B cell (primary cell): ENCODE measurements at regions not wholly inside any gene's neighbourhood (a gene's known extent, or its start where the extent isn't known, plus 50 kb on each side); places are given as distances from the start of the nearest gene placed in this dataset.

Experiments used
- ATAC-seq: fragments of 200-7000 bp; cut with Tn5 transposase; one replicate; pipeline ENCODE4 v1.10.0; 2021; ENCODE audit warnings: low read depth, mild to moderate bottlenecking, moderate number of reproducible peaks, moderate library complexity
- CTCF ChIA-PET: fragments of 350-600 bp; sonication (Branson Sonifier 250); formaldehyde crosslinking; loops from one replicate; lab custom pipeline; 2021; ENCODE audit warnings: antibody characterized with exemption, inconsistent platforms; lab: Charles Lee
- POLR2A ChIA-PET: fragments of 350-600 bp; sonication (Branson Sonifier 250); formaldehyde crosslinking; loops from one replicate; lab custom pipeline; 2021; ENCODE audit warnings: antibody characterized with exemption; lab: Charles Lee
- DNase-seq: peaks from one replicate; pipeline ENCODE4 v3.0.0; 2013
- H2AFZ ChIP-seq: 2 replicates; pipeline ENCODE4 v1.6.1; 2012; ENCODE audit warnings: mild to moderate bottlenecking, low read depth, low read length; ENCODE audit not compliant: insufficient read depth, poor library complexity, severe bottlenecking
- H3K27ac ChIP-seq, 2 donors: 1 replicate in 1 of 2; 2 replicates in 1 of 2; pipeline ENCODE4 v1.5.1; 2012 to 2013; ENCODE audit warnings: low read length in 2 of 2, mild to moderate bottlenecking in 2 of 2, moderate library complexity in 1 of 2
- H3K27me3 ChIP-seq, 4 experiments: fragments of 200-600 bp in 1 of 4; sonication (generic) in 1 of 4; replicated peaks in 1 of 4; 1 replicate in 2 of 4; 2 replicates in 2 of 4; pipeline versions ENCODE4 v1.6.1 to v1.7.0; 2013 to 2016; ENCODE audit warnings: low read length in 3 of 4, mild to moderate bottlenecking in 2 of 4, mixed read lengths in 1 of 4, moderate library complexity in 1 of 4; ENCODE audit not compliant: insufficient read depth in 4 of 4, control insufficient read depth in 3 of 4; ENCODE audit errors: control extremely low read depth in 1 of 4
- H3K36me3 ChIP-seq, 2 experiments: replicated peaks in 1 of 2; 1 replicate in 1 of 2; 2 replicates in 1 of 2; pipeline versions ENCODE4 v1.6.1 to v1.7.1; 2013; ENCODE audit warnings: low read length in 1 of 2; ENCODE audit not compliant: insufficient read depth in 2 of 2, control insufficient read depth in 1 of 2; ENCODE audit errors: control extremely low read depth in 1 of 2, extremely low read depth in 1 of 2
- H3K4me1 ChIP-seq, 2 donors: fragments of 200-600 bp in 1 of 2; sonication (generic) in 1 of 2; 1 replicate in 1 of 2; 2 replicates in 1 of 2; pipeline versions ENCODE4 v1.5.1 to v1.6.1; 2013 to 2017; ENCODE audit warnings: low read length in 2 of 2; ENCODE audit not compliant: control insufficient read depth in 2 of 2, insufficient read depth in 2 of 2
- H3K4me2 ChIP-seq: replicated peaks from 2 replicates; pipeline ENCODE3; 2012; ENCODE audit warnings: mild to moderate bottlenecking, low read depth, low read length; ENCODE audit not compliant: poor library complexity, severe bottlenecking
- H3K4me3 ChIP-seq, 5 experiments: fragments of 200-600 bp in 1 of 5; sonication (generic) in 1 of 5; 1 replicate in 3 of 5; 2 replicates in 2 of 5; pipeline versions ENCODE4 v1.5.1 to v1.7.0; 2011 to 2016; ENCODE audit warnings: low read length in 4 of 5, mild to moderate bottlenecking in 4 of 5, low read depth in 2 of 5, control low read depth in 1 of 5, moderate library complexity in 1 of 5; ENCODE audit not compliant: insufficient read depth in 1 of 5; ENCODE audit errors: control extremely low read depth in 1 of 5, extremely low read depth in 1 of 5
- H3K79me2 ChIP-seq: fragments of 200-600 bp; sonication (generic); one replicate; pipeline ENCODE4 v1.6.0; 2016; ENCODE audit warnings: low read length; ENCODE audit not compliant: control insufficient read depth, insufficient read depth
- H3K9ac ChIP-seq: fragments of 200-600 bp; sonication (generic); 2 replicates; pipeline ENCODE4 v1.6.1; 2017; ENCODE audit warnings: mild to moderate bottlenecking, low read length, moderate library complexity
- H3K9me3 ChIP-seq, 3 donors: one replicate each; pipeline versions ENCODE4 v1.6.1 to v1.7.1; 2013; ENCODE audit warnings: low read length in 2 of 3; ENCODE audit not compliant: control insufficient read depth in 2 of 3, insufficient read depth in 1 of 3; ENCODE audit errors: control extremely low read depth in 1 of 3
- H4K20me1 ChIP-seq: 2 replicates; pipeline ENCODE4 v1.6.0; 2012; ENCODE audit warnings: mild to moderate bottlenecking, low read length; ENCODE audit not compliant: insufficient read depth, control insufficient read depth, poor library complexity, severe bottlenecking
- H3K27ac Mint-ChIP-seq: one replicate; pipeline ENCODE4 v1.8.0; 2021; ENCODE audit warnings: mixed read lengths
- H3K27me3 Mint-ChIP-seq: one replicate; pipeline ENCODE4 v1.8.0; 2021; ENCODE audit warnings: mixed read lengths
- H3K4me1 Mint-ChIP-seq: one replicate; pipeline ENCODE4 v1.8.0; 2021; ENCODE audit warnings: mixed read lengths
- H3K4me3 Mint-ChIP-seq: one replicate; pipeline ENCODE4 v1.8.0; 2021; ENCODE audit warnings: mixed read lengths
- H3K9me3 Mint-ChIP-seq: one replicate; pipeline ENCODE4 v1.8.0; 2022; ENCODE audit warnings: mixed read lengths; ENCODE audit not compliant: insufficient read depth
- CTCF ChIP-seq: fragments of 200-600 bp; IDR thresholded peaks from one replicate; pipeline ENCODE4 v1.8.0; 2022; ENCODE audit warnings: antibody characterized with exemption, mild to moderate bottlenecking
- EZH2 ChIP-seq: IDR thresholded peaks from 2 replicates; pipeline ENCODE4 v1.6.1; 2012; ENCODE audit warnings: borderline replicate concordance, low read depth, mild to moderate bottlenecking, moderate library complexity, low read length; ENCODE audit not compliant: insufficient read depth, poor library complexity, severe bottlenecking
- WGBS: methylation state at CpG from one replicate; pipeline ENCODE4 v1.1.5; 2013; ENCODE audit warnings: missing lambda C conversion rate; ENCODE audit not compliant: insufficient coverage; 5-methylcytosine and 5-hydroxymethylcytosine counted together
- intact Hi-C: fragments of 100-400 bp; cut with micrococcal nuclease; formaldehyde crosslinking; loops from one replicate; pipeline ENCODE4 v1.10.0; 2022

- no peak for TF ChIP-seq CTCF
- TF ChIP-seq EZH2 = no peak
- intact Hi-C loops = no loop called here
- ChIA-PET POLR2A (no interaction called here), CTCF (no interaction called here)
- no peaks in the 10 kb centered on the region for H3K4me1 ChIP-seq
- Mint-ChIP-seq H3K9me3 (peaks cover 4% of the 10 kb centered on the region), H3K4me1 (no peaks in the 10 kb centered on the region), H3K27ac (no peak overlapping the region), H3K4me3 (no peak overlapping the region), H3K27me3 (no peaks in the 10 kb centered on the region)
- no peak overlapping the region for H2AFZ ChIP-seq
- H3K9me3 ChIP-seq = no peaks in the 10 kb centered on the region
- H4K20me1 ChIP-seq = no peaks in the 10 kb centered on the region
- DNase-seq = no peak
- H3K27me3 ChIP-seq = no peaks in the 10 kb centered on the region
- no peak overlapping the region for H3K4me2 ChIP-seq
- ATAC-seq = no peak
- no peak overlapping the region for H3K4me3 ChIP-seq
- H3K79me2 ChIP-seq = no peaks in the 10 kb centered on the region
- no peak overlapping the region for H3K9ac ChIP-seq
- no peak overlapping the region for H3K27ac ChIP-seq
- H3K36me3 ChIP-seq = no peaks in the 10 kb centered on the region
- WGBS = no CpG with 5 or more reads among the region's 2 CpGs
Measured at GRCh38 chr3:87706176-87706575, 352.6 kb downstream of the CGGBP1 start.

GRCh38 chr3:87702600-87702999, 356.2 kb downstream of the CGGBP1 start:
- no peaks in the 10 kb centered on the region for H3K9me3 ChIP-seq

More at GRCh38 chr3:87702600-87702999, 356.2 kb downstream of the CGGBP1 start:
- no peaks in the 10 kb centered on the region for H3K79me2 ChIP-seq
- H3K27ac ChIP-seq = no peak overlapping the region
- no CpG with 5 or more reads among the region's 4 CpGs for WGBS
- H3K4me1 ChIP-seq = no peaks in the 10 kb centered on the region
- ATAC-seq (no peak), DNase-seq (no peak)
- TF ChIP-seq CTCF (no peak), EZH2 (no peak)
- H4K20me1 ChIP-seq = no peaks in the 10 kb centered on the region
- CTCF ChIA-PET = no interaction called here
- H3K27ac Mint-ChIP-seq = no peak overlapping the region
- intact Hi-C loops = no loop called here
- no peaks in the 10 kb centered on the region for H3K4me1 Mint-ChIP-seq
- POLR2A ChIA-PET = no interaction called here
- no peaks in the 10 kb centered on the region for H3K9me3 Mint-ChIP-seq
- no peak overlapping the region for H3K4me2 ChIP-seq
- H3K36me3 ChIP-seq = no peaks in the 10 kb centered on the region
- no peak overlapping the region for H3K4me3 Mint-ChIP-seq
- no peaks in the 10 kb centered on the region for H3K27me3 ChIP-seq
- H3K4me3 ChIP-seq = no peak overlapping the region
- H3K27me3 Mint-ChIP-seq = no peaks in the 10 kb centered on the region
- H3K9ac ChIP-seq = no peak overlapping the region
- H2AFZ ChIP-seq = no peak overlapping the region
